Gastrocnemius medialis (tissue), 4 donors: ENCODE measurements at regions not wholly inside any gene's neighbourhood (a gene's known extent, or its start where the extent isn't known, plus 50 kb on each side); places are given as distances from the start of the nearest gene placed in this dataset.

Experiments used
- POLR2A ChIP-seq, 2 donors: fragments of 450-650 bp; IDR thresholded peaks; one replicate each; pipeline ENCODE4 v1.6.1; 2017; ENCODE audit warnings: antibody characterized with exemption in 2 of 2, mild to moderate bottlenecking in 2 of 2, moderate library complexity in 2 of 2
- TF ChIP-seq, protein P1 (sequence below), 5 experiments: fragments of 450-650 bp in 3 of 5; fragments of 200-600 bp in 2 of 5; sonication (generic) in 2 of 5; IDR thresholded peaks in 4 of 5; conservative IDR thresholded peaks in 1 of 5; 1 replicate in 4 of 5; 2 replicates in 1 of 5; pipeline ENCODE4 v1.5.1; 2016 to 2019; ENCODE audit warnings: antibody characterized with exemption in 5 of 5, mild to moderate bottlenecking in 3 of 5, moderate library complexity in 3 of 5

GRCh38 chr18:73691118-73691517 is 456.5 kb downstream of the FBXO15 start:
- TF ChIP-seq, protein P1, sequence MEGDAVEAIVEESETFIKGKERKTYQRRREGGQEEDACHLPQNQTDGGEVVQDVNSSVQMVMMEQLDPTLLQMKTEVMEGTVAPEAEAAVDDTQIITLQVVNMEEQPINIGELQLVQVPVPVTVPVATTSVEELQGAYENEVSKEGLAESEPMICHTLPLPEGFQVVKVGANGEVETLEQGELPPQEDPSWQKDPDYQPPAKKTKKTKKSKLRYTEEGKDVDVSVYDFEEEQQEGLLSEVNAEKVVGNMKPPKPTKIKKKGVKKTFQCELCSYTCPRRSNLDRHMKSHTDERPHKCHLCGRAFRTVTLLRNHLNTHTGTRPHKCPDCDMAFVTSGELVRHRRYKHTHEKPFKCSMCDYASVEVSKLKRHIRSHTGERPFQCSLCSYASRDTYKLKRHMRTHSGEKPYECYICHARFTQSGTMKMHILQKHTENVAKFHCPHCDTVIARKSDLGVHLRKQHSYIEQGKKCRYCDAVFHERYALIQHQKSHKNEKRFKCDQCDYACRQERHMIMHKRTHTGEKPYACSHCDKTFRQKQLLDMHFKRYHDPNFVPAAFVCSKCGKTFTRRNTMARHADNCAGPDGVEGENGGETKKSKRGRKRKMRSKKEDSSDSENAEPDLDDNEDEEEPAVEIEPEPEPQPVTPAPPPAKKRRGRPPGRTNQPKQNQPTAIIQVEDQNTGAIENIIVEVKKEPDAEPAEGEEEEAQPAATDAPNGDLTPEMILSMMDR (IDR thresholded peaks at IDR 0.05 in 4 of 5, conservative IDR thresholded peaks at IDR 0.05 in 1 of 5): no peak
- TF ChIP-seq POLR2A (IDR thresholded peaks at IDR 0.05): peak in 1 of 2 donors; percentile 18
